ENCODE measurements at regions not wholly inside any gene's neighbourhood (a gene's known extent, or its start where the extent isn't known, plus 50 kb on each side); places are given as distances from the start of the nearest gene placed in this dataset.

GRCh38 chr12:20985399-20985798 lies 145.6 kb upstream of the SLCO1B1 start:
- WGBS (ENCODE audit: low lambda C conversion rate), result 10% methylated on average over 1 of the region's 1 CpG
- DNase-seq, result no peak
- Histone ChIP-seq H3K36me3 (replicated peaks in 1 of 2; ENCODE audit: control insufficient read depth in 1 of 2, insufficient read depth in 2 of 2, low read length in 1 of 2) (no peaks in the 10 kb centered on the region), H3F3A (replicated peaks; ENCODE audit: insufficient read depth) (no peaks in the 10 kb centered on the region), H2AFZ (ENCODE audit: low read depth) (no peak overlapping the region), H3K79me2 (ENCODE audit: insufficient read depth) (no peaks in the 10 kb centered on the region), H3K9ac (no peak overlapping the region), H4K20me1 (ENCODE audit: insufficient read depth) (no peaks in the 10 kb centered on the region), H3K27ac (ENCODE audit: low read depth in 2 of 2, low read length in 1 of 2) (no peak overlapping the region), H3K9me2 (no peaks in the 10 kb centered on the region; the same call in 1 of the 2 replicates), H3K4me1 (ENCODE audit: control insufficient read depth in 1 of 2, insufficient read depth in 2 of 2, low read depth in 1 of 2, low read length in 1 of 2) (no peaks in the 10 kb centered on the region), H3K4me2 (no peak overlapping the region), H3K27me3 (ENCODE audit: insufficient read depth) (no peaks in the 10 kb centered on the region), H3K9me3 (no peaks in the 10 kb centered on the region), H3K4me3 (ENCODE audit: low read depth in 2 of 2, low read length in 1 of 2) (no peak overlapping the region)
- POLR2A ChIA-PET, result no interaction called here
- CTCF ChIA-PET, result interaction anchor here (1.2 kb wide), 1 partner anchor 11 kb away, joined by 3 read pairs; no protein-coding TSS in a partner anchor
- no peak for TF ChIP-seq FOXM1 (IDR thresholded peaks at IDR 0.05; ENCODE audit: low read depth)
- no peak for TF ChIP-seq TEAD4 (IDR thresholded peaks at IDR 0.05; ENCODE audit: borderline replicate concordance, insufficient read depth)
- TF ChIP-seq USF2 (IDR thresholded peaks at IDR 0.05; ENCODE audit: borderline replicate concordance, low read depth, low read length), result no peak
- no peak for TF ChIP-seq CHD2 (IDR thresholded peaks at IDR 0.05; ENCODE audit: low read length, partially characterized antibody)
- TF ChIP-seq ZBTB33 (IDR thresholded peaks at IDR 0.05; ENCODE audit: borderline replicate concordance, low read depth), result no peak
- no peak for TF ChIP-seq YY1 (IDR thresholded peaks at IDR 0.05; ENCODE audit: low read depth)

GRCh38 chr12:21001778-21002177 lies 129.2 kb upstream of the SLCO1B1 start:
- Histone ChIP-seq H3K27me3 (ENCODE audit: insufficient read depth) (no peaks in the 10 kb centered on the region), H3F3A (replicated peaks; ENCODE audit: insufficient read depth) (no peaks in the 10 kb centered on the region), H3K9ac (no peak overlapping the region), H3K4me1 (ENCODE audit: control insufficient read depth in 1 of 2, insufficient read depth in 2 of 2, low read depth in 1 of 2, low read length in 1 of 2) (no peaks in the 10 kb centered on the region), H3K4me2 (no peak overlapping the region), H3K79me2 (ENCODE audit: insufficient read depth) (no peaks in the 10 kb centered on the region), H3K27ac (ENCODE audit: low read depth in 2 of 2, low read length in 1 of 2) (no peak overlapping the region), H4K20me1 (ENCODE audit: insufficient read depth) (no peaks in the 10 kb centered on the region), H3K9me2 (no peaks in the 10 kb centered on the region), H3K36me3 (replicated peaks in 1 of 2; ENCODE audit: control insufficient read depth in 1 of 2, insufficient read depth in 2 of 2, low read length in 1 of 2) (no peaks in the 10 kb centered on the region), H2AFZ (ENCODE audit: low read depth) (no peak overlapping the region), H3K9me3 (no peaks in the 10 kb centered on the region), H3K4me3 (ENCODE audit: low read depth in 2 of 2, low read length in 1 of 2) (no peak overlapping the region)
- 0% methylated on average over 1 of the region's 2 CpGs for WGBS (ENCODE audit: low lambda C conversion rate)
- DNase-seq, result no peak
- CTCF ChIA-PET, result no interaction called here
- TF ChIP-seq TAF1 (IDR thresholded peaks at IDR 0.05; ENCODE audit: borderline replicate concordance, low read depth, low read length), result no peak
- TF ChIP-seq MEF2A (IDR thresholded peaks at IDR 0.05; ENCODE audit: borderline replicate concordance, low read depth), result no peak
- no peak for TF ChIP-seq PBX3 (IDR thresholded peaks at IDR 0.05)
- TF ChIP-seq ELF1 (IDR thresholded peaks at IDR 0.05), result no peak
- TF ChIP-seq NRF1 (IDR thresholded peaks at IDR 0.05; ENCODE audit: low read depth, low read length), result no peak
- TF ChIP-seq MXI1 (IDR thresholded peaks at IDR 0.05; ENCODE audit: low read depth, low read length), result no peak
- TF ChIP-seq SMC3 (IDR thresholded peaks at IDR 0.05; ENCODE audit: low read depth, low read length), result no peak
- TF ChIP-seq JUND (IDR thresholded peaks at IDR 0.05), result no peak
- no peak for TF ChIP-seq CTCF (IDR thresholded peaks at IDR 0.05)
- no peak for TF ChIP-seq RCOR1 (IDR thresholded peaks at IDR 0.05; ENCODE audit: low read length)
- TF ChIP-seq TEAD4 (IDR thresholded peaks at IDR 0.05; ENCODE audit: borderline replicate concordance, insufficient read depth), result no peak
- no peak for TF ChIP-seq NFIC (IDR thresholded peaks at IDR 0.05; ENCODE audit: borderline replicate concordance)
- POLR2A ChIA-PET, result no interaction called here
